ENCODE measurements at regions not wholly inside any gene's neighbourhood (a gene's known extent, or its start where the extent isn't known, plus 50 kb on each side); places are given as distances from the start of the nearest gene placed in this dataset.

DNA sequence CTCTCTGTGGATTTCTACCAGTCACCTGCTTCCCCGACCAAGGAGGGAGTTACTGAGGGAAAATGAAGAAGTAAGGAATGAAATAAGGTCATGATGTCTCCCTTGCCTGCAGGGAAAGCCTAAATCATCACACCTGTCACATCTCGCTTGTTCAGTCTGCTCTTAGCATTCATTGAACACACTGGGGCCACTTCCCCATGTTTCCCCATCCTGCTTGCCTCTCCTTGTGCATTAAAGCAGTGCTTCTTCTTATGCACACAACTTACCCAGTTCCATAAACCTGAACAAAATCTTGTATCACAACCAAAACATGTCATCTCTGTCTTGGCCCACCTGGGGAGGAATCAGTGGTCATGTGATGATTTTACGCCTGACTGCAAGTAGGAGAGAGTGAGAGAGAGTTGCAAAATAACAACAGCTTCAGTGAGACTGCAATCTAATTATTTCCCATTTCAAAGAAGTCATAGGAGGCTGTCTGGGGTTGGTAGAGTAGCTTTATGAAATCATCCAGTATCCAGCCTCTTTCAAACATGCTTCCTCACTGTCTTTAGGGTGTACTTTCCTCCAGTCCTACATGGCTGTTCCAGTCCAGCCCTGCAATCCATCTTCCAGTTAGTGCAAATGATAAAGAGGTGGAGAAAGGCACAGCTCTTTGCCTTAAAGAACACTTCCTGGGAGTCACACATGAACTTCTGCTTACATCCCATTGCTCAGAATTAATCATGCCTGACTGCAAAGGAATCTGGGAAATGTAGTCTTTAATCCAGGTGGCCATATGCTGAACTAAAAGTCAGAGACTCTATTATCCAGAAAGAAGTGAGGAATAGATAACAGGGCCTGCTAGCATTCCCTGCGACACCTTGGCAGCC lies 220.1 kb downstream of the HAUS1 start:
- H3K27me3 ChIP-seq: no peaks in the 10 kb centered on the region
- no peaks in the 10 kb centered on the region for H3K9me3 ChIP-seq
- H3K4me3 ChIP-seq: no peak overlapping the region
- DNase-seq (ENCODE audit: extremely low spot score in 2 of 2): no peak
- intact Hi-C loops (cut with DNase I): no loop called here
- no peaks in the 10 kb centered on the region for H3K36me3 ChIP-seq
- H3K27ac ChIP-seq: no peak overlapping the region
- TF ChIP-seq POLR2A (IDR thresholded peaks at IDR 0.05): no peak
- TF ChIP-seq POLR2AphosphoS5 (IDR thresholded peaks at IDR 0.05; ENCODE audit: insufficient read depth in 1 of 2, low read depth in 1 of 2): peak in 1 of 2 donors; percentile 31
- H3K4me1 ChIP-seq: no peaks in the 10 kb centered on the region

DNA sequence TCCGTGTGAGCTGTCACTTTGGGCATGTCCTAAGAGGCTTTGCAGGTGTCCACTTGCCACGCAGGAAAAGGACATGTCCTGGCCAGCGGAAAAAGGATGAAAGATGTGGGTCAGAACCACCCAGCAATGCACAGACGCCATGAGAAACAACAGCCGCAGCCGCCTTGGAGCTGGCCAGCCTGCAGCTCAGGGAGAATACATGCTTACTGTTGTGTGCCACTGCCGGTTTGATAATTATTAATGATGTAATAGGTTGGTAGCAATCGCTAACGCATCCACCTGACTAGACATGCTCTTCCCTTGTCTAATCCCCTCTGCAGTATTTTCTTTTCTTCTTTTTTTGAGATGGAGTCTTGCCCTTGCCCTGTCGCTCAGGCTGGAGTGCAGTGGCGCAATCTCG lies 221.7 kb downstream of the HAUS1 start:
- intact Hi-C loops (cut with DNase I): no loop called here
- TF ChIP-seq CTCF (IDR thresholded peaks at IDR 0.05): no peak
- TF ChIP-seq POLR2AphosphoS5 (IDR thresholded peaks at IDR 0.05; ENCODE audit: insufficient read depth in 1 of 2, low read depth in 1 of 2): no peak
- TF ChIP-seq POLR2A (IDR thresholded peaks at IDR 0.05): no peak
- no peak for DNase-seq (ENCODE audit: extremely low spot score in 2 of 2)
- Histone ChIP-seq H3K27me3 (no peaks in the 10 kb centered on the region), H3K4me3 (no peak overlapping the region), H3K9me3 (no peaks in the 10 kb centered on the region), H3K36me3 (no peaks in the 10 kb centered on the region), H3K4me1 (no peaks in the 10 kb centered on the region), H3K27ac (no peak overlapping the region)

DNA sequence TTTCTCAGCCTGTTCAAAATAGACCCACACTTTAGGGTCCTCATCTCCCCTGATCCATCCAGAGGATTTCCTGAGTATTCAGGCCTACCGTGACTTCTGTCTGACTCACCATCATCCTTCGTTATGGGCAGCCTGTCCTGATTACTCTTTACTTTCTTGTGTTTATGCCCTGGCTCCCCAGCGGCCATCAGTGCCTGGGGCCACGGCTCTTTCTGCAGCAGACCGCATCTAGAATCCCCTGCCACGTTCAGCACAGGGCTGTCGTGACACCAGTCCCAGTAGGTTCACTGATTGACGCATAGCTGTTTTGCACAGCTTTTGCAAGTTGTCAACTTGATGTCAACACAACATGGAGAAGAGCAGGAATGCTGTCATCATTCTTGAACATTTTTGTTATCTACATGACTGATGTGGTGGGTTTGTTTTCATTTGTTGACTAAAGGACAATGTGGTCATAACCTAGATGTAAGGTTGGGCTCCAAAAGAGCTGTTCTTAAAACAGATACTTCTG lies 225.6 kb downstream of the HAUS1 start:
- no peaks in the 10 kb centered on the region for H3K36me3 ChIP-seq
- peaks cover 16% of the 10 kb centered on the region for H3K4me1 ChIP-seq
- TF ChIP-seq POLR2A (IDR thresholded peaks at IDR 0.05): no peak
- TF ChIP-seq POLR2AphosphoS5 (IDR thresholded peaks at IDR 0.05; ENCODE audit: insufficient read depth in 1 of 2, low read depth in 1 of 2): no peak
- no peak for TF ChIP-seq CTCF (IDR thresholded peaks at IDR 0.05)
- no peak overlapping the region for H3K4me3 ChIP-seq
- no peaks in the 10 kb centered on the region for H3K9me3 ChIP-seq
- H3K27ac ChIP-seq: no peak overlapping the region
- intact Hi-C loops (cut with DNase I): no loop called here
- H3K27me3 ChIP-seq: no peaks in the 10 kb centered on the region
- no peak for DNase-seq (ENCODE audit: extremely low spot score in 2 of 2)

DNA sequence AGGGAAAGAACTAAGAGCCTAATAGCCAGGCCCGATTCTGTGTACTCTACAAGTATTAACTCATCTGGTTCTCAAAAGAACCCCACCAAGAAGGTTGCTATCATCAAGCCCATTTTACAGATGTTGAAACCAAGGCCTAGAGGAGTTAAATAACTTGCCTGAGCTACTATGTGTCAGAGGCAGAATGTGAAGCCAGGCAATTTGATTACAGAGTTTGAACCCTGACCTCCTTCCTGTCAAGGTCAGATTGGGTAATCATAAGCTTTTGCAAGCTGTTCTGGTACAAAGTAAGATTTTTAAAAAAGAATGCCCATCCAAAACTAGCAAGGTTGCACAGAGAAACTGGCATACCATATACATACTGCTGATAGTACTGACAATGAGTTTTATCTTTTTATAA lies 227.1 kb downstream of the HAUS1 start:
- intact Hi-C loops (cut with DNase I): no loop called here
- Histone ChIP-seq H3K27me3 (no peaks in the 10 kb centered on the region), H3K27ac (no peak overlapping the region), H3K4me1 (peaks cover 29% of the 10 kb centered on the region), H3K36me3 (no peaks in the 10 kb centered on the region), H3K4me3 (no peak overlapping the region), H3K9me3 (no peaks in the 10 kb centered on the region)
- no peak for DNase-seq (ENCODE audit: extremely low spot score in 2 of 2)
- TF ChIP-seq POLR2AphosphoS5 (IDR thresholded peaks at IDR 0.05; ENCODE audit: insufficient read depth in 1 of 2, low read depth in 1 of 2) (no peak), CTCF (IDR thresholded peaks at IDR 0.05) (no peak), POLR2A (IDR thresholded peaks at IDR 0.05) (no peak)

DNA sequence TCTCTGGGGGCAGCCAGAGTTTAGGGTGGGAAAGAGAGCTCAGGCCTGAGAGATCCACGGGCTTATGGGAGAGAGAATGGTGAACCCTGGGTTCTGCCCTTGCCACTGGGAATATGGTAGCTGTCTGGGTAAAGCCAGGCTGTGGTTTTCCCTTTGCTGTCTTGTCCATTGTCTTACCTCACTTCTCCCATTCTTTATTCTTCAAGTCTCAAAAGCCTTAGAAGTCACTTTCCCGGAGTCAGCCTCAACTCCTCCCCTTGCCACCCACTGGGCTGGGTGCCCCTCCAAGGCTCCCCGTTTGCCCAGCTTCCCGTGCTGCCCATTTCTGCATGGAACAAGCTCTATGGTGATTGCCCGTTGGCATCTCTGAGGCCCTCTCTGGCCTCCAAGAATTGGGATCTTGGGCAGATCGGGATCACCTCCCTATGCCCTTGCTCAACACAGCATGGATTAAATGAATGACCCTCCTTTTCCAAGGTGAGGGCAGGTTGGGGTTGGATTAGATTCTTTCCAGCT lies 228.2 kb downstream of the HAUS1 start:
- Histone ChIP-seq H3K27me3 (no peaks in the 10 kb centered on the region), H3K4me3 (no peak overlapping the region), H3K36me3 (no peaks in the 10 kb centered on the region), H3K27ac (no peak overlapping the region), H3K4me1 (peaks cover 29% of the 10 kb centered on the region), H3K9me3 (no peaks in the 10 kb centered on the region)
- no peak for DNase-seq (ENCODE audit: extremely low spot score in 2 of 2)
- TF ChIP-seq CTCF (IDR thresholded peaks at IDR 0.05) (no peak), POLR2A (IDR thresholded peaks at IDR 0.05) (no peak), POLR2AphosphoS5 (IDR thresholded peaks at IDR 0.05; ENCODE audit: insufficient read depth in 1 of 2, low read depth in 1 of 2) (no peak)
- intact Hi-C loops (cut with DNase I): no loop called here

Measured in vagina (tissue), 2 donors.